ENCODE measurements at regions not wholly inside any gene's neighbourhood (a gene's known extent, or its start where the extent isn't known, plus 50 kb on each side); places are given as distances from the start of the nearest gene placed in this dataset.
"Not testable (repeated sequence)": the region's sequence is repeated elsewhere in the genome, so short reads cannot be mapped to it uniquely, and the experiment has no call there.

DNA sequence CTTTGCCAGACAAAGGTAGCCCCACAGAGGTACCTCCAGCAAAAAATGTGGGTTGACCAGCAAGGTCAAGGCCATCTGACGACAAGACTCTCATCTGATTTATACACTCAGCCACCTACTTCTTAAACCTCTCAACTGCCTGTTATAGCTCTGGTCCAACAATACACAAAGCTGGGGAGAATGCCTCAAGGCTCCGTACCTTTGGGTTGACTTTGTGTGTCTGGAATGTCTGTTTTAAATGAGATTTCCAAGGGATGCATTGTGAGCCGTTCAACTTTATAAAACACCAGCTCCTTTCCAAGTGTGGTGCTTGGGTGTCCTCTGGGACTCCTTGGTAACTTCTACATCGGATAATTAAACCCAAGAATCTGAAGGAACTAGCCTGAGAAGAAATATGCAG, 167.0 kb upstream of the RPL34 start:
- no peak for DNase-seq

DNA sequence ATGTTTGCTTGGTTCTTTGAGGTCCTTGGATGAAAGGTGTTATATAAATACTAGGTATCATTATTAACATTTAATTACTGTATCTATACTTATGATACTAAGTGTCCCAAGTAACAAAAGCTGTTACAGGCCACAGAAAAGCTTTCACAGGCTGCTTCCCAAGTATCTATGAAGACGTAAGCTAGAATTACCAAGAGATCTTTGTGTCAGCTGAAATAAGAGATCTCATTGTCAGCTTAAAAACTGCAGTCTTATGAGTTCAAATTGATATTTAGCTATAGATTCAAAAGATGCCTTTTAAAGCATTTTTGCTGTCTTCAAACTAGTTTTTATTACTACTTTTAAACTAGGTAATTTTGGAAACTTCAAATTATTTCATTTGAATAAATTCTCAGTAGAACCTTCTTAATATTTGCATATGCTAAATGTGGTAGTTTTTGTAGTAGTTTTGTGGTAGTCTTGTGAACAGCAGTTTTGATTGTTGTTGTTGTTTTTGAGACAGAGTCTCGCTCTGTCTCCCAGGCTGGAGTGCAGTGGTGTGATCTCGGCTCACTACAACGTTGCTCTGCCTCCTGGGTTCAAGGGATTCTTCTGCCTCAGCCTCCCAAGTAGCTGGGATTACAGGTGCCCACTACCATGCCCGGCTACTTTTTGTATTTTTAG, 170.0 kb upstream of the RPL34 start:
- DNase-seq = no peak

DNA sequence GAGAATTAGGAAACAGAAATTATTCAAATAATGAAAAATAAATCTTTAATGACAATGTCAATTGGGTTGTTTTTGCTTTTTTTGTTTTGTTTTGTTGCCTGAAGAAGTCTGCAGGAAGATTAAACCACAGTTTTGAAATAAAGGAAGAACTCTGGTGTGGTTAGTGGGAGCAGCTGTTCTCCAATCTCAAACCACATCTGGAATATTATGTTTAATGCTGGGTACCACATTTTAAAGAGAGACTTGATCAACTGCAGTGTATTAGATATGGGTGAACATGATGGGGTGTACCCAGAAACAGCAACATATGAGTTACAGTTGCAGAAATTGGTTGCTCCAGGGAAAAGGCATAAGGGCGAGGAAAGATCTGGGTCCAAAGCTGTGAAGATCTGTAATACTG, 171.2 kb upstream of the RPL34 start:
- DNase-seq = no peak

DNA sequence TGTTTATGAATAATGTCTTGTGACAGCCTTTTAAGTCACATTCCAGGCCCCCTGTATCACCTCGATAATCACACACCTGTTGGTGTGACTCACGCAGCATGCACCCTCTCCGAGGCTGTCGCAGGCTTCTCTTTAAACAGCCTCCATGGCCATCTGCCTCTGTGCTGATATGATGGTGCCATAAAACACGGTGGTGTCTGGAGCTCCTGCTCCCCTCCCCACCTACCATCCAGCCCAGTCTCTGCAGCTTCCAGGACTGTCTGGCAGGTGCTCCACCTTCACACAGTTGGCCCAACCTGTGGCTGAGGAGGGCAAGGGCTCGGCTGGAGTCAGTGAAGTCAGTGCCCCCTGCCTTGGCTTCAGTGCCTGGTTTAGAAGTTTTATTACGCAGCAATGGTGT, 173.8 kb upstream of the RPL34 start:
- no peak for DNase-seq

DNA sequence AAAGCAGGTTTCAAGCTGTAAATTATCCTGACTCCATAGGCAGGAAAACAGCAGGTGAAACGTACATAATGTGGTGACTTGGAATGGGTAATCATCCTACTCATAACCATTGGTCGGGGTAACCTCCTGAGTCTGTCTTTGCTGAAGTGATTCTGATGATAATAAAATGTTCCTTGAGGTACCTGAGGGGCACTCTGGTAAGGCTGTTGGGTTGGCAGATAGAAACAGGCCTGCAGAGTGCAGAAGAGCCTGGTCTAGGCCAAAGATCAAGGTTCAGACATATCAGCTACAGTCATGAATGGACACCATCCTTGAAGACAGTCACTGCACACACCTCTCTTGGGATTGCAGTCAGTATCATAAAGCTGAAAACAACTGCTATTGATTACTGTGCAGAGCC, 174.7 kb upstream of the RPL34 start:
- no peak for DNase-seq

DNA sequence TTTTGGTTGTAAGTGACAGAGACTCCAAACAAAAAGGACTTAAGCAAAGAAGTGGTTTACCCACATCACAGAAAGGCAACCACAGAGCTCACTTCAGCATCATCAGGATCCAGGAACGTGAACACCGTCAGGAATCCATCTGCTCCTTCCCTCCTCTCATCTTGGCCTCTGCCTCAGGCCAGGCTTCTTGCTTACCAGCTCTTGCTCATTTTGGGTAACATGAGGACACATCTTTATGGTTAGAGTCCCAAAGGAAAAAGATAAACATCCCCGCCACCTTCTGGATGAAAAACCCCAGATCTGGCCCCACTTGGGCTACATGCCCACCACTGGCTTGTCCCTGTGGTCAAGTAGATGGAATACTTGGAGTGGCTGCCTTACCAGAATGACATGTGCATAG, 176.8 kb upstream of the RPL34 start:
- DNase-seq = no peak

DNA sequence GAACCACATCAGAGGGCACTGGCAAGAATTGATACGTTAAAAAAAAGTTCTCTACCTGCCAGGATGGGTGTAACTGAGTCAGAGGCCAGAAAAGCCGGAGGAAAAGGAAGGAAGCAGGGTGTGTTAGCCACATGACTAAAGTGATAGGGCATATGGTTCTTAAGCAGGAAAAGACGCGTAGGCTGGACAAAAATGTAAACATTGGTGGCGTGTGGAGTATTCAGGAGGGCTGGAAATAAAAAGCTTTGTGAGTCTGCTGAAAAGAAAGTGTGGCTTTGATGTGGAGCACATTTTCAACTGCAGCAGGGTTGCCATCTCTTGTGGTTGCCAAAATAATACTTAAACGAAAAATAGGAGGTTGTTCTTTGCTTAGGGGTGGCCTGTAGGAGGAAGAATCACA, 186.5 kb upstream of the RPL34 start:
- DNase-seq = peak in 2 of 5 donors; percentile 23 to 69

DNA sequence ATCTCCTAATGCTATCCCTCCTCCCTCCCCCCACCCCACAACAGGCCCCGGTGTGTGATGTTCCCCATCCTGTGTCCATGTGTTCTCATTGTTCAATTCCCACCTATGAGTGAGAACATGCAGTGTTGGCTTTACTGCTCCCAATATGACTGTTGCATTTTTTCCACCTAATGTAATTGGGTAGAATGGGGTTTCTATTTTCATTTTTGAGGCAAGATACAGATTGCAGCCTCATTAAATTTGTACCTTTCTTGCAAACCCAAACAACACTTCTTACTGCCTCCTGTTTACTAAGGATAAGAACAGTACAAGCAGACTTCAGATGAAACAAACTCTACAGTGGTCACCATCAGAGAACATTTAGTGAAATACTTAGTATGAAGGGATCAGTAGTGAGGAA, 187.0 kb upstream of the RPL34 start:
- not testable (repeated sequence) for DNase-seq

DNA sequence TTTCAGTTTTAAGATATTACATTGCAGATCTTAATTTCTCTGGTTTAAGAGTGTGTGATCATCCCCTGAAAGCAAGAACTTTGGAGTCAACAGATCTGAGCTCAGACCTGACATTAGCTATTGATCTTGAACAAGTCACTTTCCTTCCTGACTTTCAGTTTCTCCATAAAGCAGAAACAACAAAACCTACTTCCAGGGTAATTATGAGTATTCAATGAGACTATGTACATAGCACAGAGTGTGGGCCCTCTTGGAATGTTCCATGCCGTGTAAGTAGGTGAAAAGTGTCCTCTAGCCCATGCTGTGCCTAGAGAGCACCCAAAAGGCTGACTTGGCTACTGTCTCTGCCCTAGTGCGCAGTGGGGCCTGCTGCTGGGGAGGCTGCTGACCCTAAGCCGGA, 188.0 kb upstream of the RPL34 start:
- DNase-seq = peak in 1 of 5 donors; percentile 10

DNA sequence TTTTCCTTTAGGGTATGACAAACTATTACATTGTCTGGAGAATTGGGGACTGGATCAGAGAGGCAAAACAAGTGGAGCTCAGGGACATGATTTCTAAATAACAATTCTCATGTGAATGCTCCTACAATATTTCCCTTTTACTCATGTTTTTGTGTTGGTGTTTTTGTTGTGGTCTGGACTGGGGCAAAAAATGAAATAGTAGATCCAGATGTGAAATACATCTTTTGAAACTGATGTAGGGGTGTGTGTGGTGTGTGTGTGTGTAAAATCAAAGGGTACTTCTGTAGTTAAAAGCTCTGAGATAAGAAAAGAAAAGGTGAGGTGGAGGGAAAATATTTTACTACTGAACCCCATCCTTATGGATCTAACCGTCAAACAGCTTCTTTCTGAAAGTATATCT, 188.4 kb upstream of the RPL34 start:
- DNase-seq = no peak

DNA sequence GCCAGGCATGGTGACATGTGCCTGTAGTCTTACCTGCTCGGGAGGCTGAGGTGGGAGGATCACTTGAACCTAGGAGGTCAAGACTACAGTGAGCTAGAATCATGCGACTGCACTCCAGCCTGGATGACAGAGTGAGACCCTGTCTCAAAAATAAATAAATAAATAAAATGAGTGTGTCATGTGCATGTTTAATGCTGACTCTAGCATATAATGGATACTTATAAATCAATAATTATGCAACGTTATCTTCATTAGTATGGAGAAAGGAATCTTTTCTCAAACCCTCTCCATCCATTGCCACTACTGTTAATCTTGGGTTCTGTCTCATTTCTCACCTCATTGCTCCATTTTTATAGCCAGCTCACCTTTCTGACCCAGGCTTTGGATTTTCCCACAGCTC, 189.5 kb upstream of the RPL34 start:
- no peak for DNase-seq

DNA sequence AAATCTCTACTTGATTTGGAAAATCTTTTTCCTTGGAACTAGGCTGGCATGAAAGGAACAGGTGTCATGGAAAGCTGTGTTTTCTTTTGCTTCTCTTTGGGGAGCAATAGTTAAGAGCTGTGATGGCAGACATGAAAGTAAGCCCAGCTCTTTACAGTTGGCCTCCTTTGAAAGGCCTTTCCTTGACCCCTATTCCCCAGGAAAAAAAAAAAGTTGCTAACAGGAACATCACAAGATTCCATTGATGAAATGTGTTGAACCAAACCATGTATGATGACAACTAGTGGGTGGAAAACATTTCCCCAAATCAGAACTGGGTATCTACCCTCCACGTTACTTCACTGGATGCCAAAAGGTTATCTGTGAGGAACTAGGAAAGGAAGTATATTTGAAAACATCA, 190.7 kb upstream of the RPL34 start:
- no peak for DNase-seq

DNA sequence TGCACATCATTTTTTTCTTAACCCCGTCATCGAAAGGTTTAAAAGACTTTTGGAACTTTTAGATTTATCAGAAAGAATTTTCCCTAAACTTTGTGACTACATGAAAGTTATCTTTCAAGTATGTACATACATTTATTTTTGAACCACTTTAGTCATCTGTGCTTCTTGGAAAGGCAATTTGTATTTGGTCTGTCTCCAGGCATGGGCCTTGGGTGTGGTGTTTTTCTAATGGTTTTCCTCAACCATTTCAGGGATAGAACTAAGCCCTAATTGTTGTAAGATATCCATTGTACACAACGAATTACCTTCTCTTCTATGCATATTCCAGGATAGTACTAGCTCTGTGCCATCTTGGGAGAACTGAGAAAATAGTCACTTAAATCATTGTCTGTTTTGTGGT, 191.5 kb upstream of the RPL34 start:
- DNase-seq = no peak

DNA sequence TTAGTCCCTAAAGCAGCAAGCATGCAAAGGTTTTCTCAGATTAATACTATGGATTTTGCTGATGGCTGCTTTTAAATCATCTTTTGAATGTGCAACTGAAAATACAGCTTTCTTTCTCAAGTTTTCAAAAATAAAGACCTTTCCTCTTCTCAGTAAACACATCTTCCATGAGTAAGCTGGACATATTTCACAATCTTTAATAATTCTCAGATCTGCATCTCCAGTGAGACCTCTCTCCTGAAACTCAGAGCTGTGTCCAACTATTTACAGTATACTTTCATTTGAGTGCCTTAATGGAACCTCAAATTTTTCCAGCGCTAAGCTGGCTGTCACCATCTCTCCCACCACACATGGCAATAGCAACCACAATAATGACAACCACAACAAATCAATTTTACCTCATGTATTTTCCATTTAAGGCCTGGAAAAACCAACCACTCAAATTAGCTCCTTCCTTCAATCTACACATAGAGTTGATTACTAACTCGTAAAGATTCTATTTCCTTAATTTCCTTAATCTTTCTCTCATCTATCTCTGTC, 192.4 kb upstream of the RPL34 start:
- no peak for DNase-seq

DNA sequence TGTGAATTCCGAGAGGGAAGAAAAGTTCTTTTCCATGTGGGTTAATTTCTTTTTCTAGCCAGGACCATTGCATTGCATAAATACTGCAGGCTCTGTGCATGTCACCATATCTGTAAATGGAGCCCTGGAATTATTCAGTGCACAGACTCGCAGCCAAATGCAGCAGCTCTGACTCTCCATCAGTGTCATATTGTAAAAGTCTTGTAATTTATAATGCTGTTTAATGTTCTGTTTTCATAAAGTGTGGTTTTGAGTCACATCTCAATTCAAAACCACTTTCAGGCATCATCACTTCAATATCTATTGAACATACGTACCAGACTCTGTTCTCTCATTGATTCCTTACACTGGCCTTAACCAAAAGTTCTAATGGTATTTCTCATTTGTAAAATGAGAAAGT, 193.9 kb upstream of the RPL34 start:
- no peak for DNase-seq

DNA sequence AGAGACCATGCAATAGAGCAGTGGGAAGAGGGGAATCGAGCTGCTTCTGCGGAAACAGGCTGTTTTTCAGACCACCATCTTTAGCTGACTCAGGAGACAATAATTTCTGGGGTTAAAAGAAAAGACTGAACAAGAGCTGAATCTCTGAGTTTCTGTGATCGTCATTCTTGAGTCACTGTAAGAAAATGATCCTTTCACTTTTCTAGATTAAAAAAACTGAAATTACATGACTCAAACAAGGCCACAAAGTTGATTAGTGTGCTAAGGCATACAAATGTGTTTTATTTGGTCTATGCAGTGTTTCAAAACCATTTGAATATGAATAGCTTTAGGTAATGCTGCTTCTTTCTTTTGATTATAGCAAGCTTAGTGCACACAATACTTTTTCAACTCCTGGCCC, 194.4 kb upstream of the RPL34 start:
- DNase-seq = no peak

DNA sequence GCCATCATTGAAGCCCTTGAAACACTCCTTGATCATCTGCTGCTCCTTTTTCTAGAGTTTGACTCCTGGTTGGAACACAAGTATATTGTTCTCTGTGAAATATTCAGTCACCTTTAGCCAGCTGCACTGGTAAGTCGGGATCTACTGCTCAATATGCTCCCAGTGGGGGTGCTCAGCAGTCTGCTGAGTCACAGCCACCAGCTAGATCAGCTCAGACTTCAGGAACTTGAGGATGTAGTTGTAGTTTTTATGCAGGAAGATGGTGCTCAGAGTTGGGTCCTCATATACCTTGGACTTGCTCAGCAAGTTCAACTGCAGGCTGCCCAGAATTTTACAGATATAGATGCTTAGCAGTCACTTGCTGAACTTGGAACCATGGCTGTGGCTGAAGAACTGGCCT, 202.5 kb upstream of the RPL34 start:
- DNase-seq = no peak

DNA sequence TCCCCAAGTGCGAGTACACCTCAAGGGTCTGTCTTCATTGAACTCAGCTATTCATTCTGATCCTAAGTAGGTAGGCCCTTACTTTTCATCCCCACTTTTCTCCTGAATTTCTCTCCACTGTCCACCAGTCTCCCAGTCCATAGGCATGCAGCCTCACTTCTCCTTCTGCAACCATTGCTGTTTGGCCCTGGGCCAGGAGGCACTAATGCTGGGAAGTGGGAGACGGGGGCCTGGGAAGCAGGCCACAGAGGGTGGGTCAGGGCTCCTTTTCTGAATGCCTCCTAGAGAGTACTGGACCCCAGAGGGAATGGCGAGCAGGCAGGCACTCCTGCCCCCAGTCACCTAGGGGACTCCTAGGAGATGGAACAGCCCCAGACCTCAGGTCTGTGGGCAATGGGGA, 203.5 kb upstream of the RPL34 start:
- DNase-seq = no peak

DNA sequence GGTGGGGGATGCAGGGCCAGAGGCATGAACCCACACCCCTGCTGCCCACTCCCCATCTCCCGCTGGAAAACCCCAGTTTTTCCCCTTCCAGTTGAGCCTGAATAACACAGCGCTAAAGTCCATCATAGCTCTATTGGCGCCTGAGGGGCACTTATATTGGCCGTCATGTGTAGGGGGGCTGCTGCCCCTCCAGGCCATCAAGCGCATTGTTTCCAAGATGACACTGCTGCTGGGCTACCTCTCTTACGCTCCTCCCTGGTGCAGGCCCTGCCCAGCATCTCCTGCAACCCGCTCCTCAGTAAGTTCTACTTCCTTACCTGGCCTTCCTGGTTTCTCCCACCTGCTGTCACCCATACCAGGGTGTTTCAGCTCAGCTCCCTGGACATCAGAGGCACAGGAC, 205.0 kb upstream of the RPL34 start:
- no peak for DNase-seq

DNA sequence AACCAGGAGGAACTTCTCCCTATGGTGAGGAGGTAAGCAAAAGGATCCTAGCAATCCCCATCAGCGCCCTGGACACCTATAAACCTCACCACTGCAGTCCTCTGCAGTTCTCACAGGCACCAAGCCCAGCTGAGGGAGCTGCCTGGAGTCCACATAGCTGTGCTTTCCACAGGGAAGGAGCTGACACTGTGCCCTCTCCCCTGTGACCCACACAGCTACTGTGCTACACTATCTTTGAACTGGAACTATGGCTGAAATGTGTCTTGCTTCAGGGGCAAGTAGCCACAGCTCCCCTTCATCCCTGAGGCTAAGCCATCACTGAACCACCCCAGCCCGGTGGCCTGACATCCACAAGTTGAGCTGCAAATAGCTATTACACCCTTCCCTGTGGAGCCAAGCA, 208.5 kb upstream of the RPL34 start:
- no peak for DNase-seq

DNA sequence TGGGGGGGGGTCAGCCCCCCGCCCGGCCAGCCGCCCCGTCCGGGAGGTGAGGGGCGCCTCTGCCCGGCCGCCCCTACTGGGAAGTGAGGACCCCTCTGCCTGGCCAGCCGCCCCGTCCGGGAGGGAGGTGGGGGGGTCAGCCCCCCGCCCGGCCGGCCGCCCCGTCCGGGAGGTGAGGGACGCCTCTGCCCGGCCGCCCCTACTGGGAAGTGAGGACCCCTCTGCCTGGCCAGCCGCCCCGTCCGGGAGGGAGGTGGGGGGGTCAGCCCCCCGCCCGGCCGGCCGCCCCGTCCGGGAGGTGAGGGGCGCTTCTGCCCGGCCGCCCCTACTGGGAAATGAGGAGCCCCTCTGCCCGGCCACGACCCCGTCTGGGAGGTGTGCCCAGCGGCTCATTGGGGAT, 210.7 kb upstream of the RPL34 start:
- DNase-seq = not testable (repeated sequence)

DNA sequence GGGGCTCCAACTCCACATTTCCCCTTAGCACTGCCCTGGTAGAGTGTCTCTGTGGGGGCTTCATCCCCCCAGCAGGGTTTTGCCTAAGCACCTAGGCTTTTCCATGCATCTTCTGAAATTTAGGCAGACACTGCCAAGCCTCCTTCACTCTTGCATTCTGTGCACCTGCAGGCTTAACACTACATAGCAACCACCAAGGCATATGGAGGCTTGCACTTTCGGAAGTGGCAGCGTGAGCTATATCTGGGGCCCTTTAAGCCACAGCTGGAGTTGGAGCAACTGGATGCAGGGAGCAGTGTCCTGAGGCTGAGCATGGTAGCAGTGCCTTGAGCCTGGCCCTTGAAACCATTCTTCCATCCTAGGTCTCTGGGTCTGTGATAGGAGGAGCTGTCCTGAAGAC, 214.8 kb upstream of the RPL34 start:
- no peak for DNase-seq

DNA sequence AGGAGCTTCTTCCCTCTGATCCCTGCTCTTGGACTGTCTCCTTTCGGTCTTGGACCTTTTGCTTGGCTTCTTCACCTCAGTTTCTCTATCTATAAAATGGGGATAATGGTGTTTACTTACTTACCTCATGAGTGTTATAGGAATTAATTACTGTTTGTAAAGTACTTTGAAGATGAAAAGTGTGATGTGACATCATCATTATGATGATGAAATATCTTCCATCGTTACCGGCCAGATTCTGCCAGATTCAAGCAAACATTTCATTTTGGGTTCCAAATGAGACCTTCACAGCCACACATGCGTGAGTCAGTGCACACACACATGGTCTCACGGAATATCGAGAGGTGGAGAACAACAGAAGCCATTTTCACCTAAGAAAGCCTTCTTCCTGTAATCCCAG, 220.1 kb upstream of the RPL34 start:
- DNase-seq = no peak

DNA sequence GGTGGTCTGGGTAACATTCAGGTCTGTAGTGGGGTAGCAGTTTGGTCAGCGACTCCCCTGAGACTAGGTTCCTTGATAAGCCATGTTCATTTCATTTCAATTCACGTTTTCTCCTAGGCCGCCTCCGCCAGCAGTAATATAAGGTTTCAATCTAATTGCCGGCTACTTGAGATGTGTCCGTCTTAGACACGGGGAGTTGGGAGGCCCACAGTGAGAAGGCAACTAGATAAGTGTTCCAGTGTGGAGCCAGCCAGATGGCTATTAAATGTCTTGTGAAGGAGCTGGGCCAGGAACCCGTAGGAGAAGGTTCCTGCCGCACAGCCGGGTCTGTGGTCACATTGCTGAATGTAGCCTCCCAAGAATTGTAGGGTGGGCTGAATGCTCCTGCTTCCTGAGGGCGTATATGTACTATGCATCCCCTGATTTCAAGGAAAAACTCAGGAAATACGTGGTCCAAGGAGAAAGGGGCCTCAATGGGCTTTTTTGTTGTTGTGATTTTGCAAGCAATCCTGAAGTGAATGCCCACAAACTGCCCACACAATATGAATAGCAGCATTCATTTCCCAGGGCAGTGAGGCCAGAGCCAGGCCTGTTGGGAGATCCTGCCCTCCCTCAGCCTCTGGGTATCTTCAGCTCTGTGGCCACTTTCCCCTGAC, 220.6 kb upstream of the RPL34 start:
- DNase-seq = no peak

DNA sequence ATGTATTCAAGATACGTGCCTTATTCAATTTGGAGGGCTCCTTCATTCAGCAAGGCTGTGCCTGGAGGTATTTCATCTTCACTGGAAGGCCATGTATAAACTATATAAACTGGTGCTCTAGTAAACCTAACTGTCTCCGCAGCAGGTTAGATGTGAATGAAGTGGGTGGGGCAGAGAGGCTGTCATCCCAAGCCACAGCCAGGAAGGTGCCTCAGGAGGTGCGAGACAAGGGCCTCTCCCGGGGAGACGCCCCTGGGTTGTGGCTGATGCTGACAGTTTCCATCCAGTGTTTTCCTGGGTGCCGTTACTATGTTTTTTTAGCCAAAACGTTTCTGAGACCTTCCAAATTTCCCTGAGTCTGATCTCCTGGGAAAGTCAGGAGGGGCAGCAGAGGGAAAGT, 221.5 kb upstream of the RPL34 start:
- DNase-seq = no peak
